ENCODE measurements at regions not wholly inside any gene's neighbourhood (a gene's known extent, or its start where the extent isn't known, plus 50 kb on each side); places are given as distances from the start of the nearest gene placed in this dataset.

DNA sequence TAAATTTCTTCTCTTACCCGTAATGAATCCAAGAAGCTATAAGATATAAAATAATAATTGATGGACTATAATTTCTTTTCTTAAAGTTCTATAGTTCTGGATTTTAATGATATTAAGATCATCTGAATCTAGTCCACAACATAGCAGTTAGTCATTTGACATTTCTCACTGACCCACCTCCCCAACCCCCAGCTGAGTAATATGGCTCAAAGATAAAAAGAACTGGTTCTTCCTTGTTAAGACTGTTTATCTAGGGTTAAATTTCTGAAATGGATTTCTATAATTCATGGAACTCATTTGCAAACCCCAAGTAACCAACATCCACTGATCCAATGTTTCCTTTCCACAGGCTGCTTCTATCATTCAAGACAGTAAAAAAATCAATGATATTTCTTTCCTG is 133.9 kb upstream of the SOX9 start:
- WGBS = 92% methylated on average over 1 of the region's 1 CpG
- no peak overlapping the region for H3K4me3 ChIP-seq (ENCODE audit: low read length)
- no peaks in the 10 kb centered on the region for H3K4me1 ChIP-seq (ENCODE audit: control insufficient read depth, insufficient read depth, low read length)
- intact Hi-C loops (cut with DNase I) = no loop called here
- no peak for DNase-seq
- no peak overlapping the region for H3K27ac ChIP-seq (ENCODE audit: low read length)
- no peaks in the 10 kb centered on the region for H3K27me3 ChIP-seq (ENCODE audit: control insufficient read depth, insufficient read depth)
- no peak for ATAC-seq
- no peaks in the 10 kb centered on the region for H3K9me3 ChIP-seq (ENCODE audit: control insufficient read depth, low read length)

DNA sequence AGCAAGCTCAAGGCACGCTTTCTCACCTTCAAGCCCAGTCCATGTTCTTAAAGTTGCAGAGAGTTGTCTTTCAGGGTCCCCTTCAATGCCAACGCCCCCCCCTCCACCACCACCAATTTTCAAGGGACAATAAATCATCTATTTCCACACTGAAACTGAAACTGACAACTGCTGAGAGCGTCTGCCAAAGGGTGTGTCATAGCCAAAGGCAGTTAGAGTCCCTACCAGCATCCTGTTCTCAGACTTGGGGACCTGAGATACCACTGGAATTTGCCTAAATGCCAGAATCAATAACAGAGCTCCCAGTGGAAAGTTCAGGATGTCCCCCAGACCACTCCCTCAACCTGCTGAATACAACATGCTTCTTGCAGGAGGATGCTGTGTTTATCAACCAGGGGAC is 133.2 kb upstream of the SOX9 start:
- DNase-seq = peak in 2 of 3 donors; percentile 19 to 34
- 36% methylated on average over 3 of the region's 3 CpGs for WGBS
- intact Hi-C loops (cut with DNase I) = no loop called here

DNA sequence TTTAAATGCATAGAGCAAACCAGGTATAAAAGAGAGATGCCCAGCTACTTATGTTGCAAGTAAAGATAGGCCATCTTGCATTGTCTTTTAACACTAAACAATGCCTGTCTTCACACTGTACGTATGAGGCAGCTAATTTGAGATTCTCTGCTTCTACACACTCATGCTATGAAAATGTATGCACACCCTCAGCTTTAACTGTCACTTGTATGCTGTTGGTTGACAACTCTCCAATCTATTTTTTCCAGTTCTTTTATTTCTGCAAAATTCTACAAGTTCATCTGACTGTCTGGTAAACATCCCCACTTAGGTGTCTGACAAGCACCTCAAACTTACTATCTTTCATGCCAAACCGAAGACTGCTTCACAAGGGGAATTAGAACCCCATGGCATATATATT is 131.7 kb upstream of the SOX9 start:
- WGBS = 68% methylated on average over 2 of the region's 2 CpGs
- intact Hi-C loops (cut with DNase I) = no loop called here
- H3K27ac ChIP-seq (ENCODE audit: low read length) = no peak overlapping the region
- H3K27me3 ChIP-seq (ENCODE audit: control insufficient read depth, insufficient read depth) = no peaks in the 10 kb centered on the region
- no peak for DNase-seq
- ATAC-seq = no peak
- H3K4me1 ChIP-seq (ENCODE audit: control insufficient read depth, insufficient read depth, low read length) = no peaks in the 10 kb centered on the region
- no peaks in the 10 kb centered on the region for H3K9me3 ChIP-seq (ENCODE audit: control insufficient read depth, low read length)
- no peak overlapping the region for H3K4me3 ChIP-seq (ENCODE audit: low read length)

More for the DNA sequence above, 133.2 kb upstream of the SOX9 start:
- no peak overlapping the region for H3K4me3 ChIP-seq (ENCODE audit: low read length)
- no peak overlapping the region for H3K27ac ChIP-seq (ENCODE audit: low read length)
- no peaks in the 10 kb centered on the region for H3K9me3 ChIP-seq (ENCODE audit: control insufficient read depth, low read length)
- no peaks in the 10 kb centered on the region for H3K27me3 ChIP-seq (ENCODE audit: control insufficient read depth, insufficient read depth)
- ATAC-seq = peak in 1 of 2 donors; percentile 89
- no peaks in the 10 kb centered on the region for H3K4me1 ChIP-seq (ENCODE audit: control insufficient read depth, insufficient read depth, low read length)

DNA sequence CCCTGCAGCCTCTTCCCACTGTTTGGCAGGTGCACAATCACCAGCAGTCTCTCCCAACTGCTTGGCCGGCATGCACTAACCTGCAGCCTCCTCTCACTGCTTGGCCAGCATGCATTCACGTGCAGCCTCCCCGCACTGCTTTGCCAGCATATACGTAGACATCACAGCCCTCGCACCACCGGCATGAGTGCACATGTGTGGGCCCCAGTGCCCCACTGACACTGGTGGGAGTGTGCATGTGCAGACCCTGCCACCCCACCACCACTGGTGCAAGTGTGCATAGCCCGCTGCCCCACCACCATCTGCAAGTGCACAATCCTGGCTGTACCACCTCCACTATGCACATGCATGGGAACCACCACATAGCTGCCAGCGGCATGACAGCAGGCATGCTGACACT is 127.5 kb upstream of the SOX9 start:
- Histone ChIP-seq H3K27me3 (ENCODE audit: control insufficient read depth, insufficient read depth) (no peaks in the 10 kb centered on the region), H3K4me3 (ENCODE audit: low read length) (no peak overlapping the region), H3K9me3 (ENCODE audit: control insufficient read depth, low read length) (no peaks in the 10 kb centered on the region), H3K4me1 (ENCODE audit: control insufficient read depth, insufficient read depth, low read length) (no peaks in the 10 kb centered on the region), H3K27ac (ENCODE audit: low read length) (no peak overlapping the region)
- ATAC-seq (peak in 1 of 2 donors; percentile 31), DNase-seq (peak in 1 of 3 donors; percentile 36)
- WGBS = 92% methylated on average over 8 of the region's 8 CpGs
- intact Hi-C loops (cut with DNase I) = no loop called here

DNA sequence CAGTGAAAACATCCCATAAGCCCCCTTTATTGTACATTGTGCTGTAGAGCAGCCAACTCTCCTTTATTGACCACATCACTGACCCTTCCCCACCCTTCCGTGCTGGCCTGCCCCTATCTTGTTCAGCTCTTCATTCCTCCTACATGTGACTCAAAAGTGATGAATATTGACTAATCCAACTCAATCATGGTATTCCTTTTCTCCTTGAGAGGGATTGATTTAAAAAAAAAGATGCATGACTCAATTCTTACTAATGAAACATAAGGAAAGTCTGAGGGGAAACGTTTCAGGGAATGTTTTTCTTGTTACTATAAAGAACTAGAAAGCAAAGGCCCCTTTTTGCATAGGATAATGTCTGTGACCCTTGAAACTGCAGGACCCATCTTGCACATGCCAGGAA is 125.2 kb upstream of the SOX9 start:
- Histone ChIP-seq H3K27me3 (ENCODE audit: control insufficient read depth, insufficient read depth) (no peaks in the 10 kb centered on the region), H3K27ac (ENCODE audit: low read length) (no peak overlapping the region), H3K4me3 (ENCODE audit: low read length) (no peak overlapping the region), H3K4me1 (ENCODE audit: control insufficient read depth, insufficient read depth, low read length) (no peaks in the 10 kb centered on the region), H3K9me3 (ENCODE audit: control insufficient read depth, low read length) (no peaks in the 10 kb centered on the region)
- ATAC-seq = no peak
- 64% methylated on average over 2 of the region's 2 CpGs for WGBS
- intact Hi-C loops (cut with DNase I) = no loop called here
- no peak for DNase-seq

DNA sequence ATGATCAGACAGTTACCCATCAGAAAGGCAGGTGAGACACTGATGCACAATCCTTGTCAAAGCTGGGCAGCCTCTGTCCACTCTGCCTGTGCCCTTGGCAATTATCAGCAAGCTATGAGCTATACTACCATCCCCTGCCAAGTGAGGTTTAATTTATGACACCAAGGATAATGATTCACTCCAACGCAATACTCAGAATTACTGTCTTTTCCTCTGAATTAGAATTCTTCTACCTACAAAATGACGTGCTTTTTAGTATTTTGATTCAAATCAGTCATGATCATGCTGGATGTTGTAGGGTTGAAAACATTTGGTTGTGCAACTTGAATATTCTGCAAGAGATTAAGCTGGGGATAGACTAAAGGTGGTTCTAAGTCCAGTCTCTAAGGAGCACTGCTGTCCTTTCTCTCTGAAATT is 116.8 kb upstream of the SOX9 start:
- intact Hi-C loops (cut with DNase I) = no loop called here
- WGBS = 76% methylated on average over 2 of the region's 2 CpGs
- ATAC-seq (no peak), DNase-seq (no peak)
- Histone ChIP-seq H3K9me3 (ENCODE audit: control insufficient read depth, low read length) (no peaks in the 10 kb centered on the region), H3K4me3 (ENCODE audit: low read length) (no peak overlapping the region), H3K27ac (ENCODE audit: low read length) (no peak overlapping the region), H3K27me3 (ENCODE audit: control insufficient read depth, insufficient read depth) (no peaks in the 10 kb centered on the region), H3K4me1 (ENCODE audit: control insufficient read depth, insufficient read depth, low read length) (no peaks in the 10 kb centered on the region)

DNA sequence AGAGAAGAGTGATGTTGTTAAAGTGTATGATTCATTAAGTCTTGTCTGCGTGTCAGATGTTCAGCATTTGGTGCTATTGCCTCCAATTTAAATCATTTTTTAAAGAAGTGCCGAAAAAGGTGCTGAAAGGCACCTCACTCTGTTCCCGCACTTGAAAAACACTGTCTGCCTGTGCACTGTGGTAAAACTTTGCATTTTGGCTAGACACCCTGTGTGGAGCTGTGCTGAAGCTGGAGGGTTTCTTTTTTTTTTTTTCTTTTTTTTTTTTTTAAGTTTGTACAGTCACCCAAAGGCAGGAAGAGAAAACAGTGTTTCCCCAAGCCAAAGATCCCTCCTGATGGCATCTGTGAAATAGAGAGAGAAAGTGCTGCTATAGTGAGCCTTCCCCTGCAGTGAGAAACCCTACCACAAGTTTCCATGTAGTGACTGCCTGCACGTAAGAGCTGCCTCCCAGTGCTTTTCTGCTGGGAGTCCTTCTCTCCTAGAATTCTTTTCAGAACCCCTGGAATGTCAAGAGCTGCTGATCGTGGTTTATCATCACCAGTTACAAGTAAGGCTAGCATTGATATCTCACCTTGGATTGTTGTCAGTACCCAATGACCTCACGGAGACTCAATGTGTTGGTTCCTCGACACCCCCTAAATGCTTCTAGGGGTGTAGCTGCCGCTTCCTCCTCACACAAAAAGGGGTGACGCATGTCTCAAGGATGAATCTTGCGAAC is 116.0 kb upstream of the SOX9 start:
- ATAC-seq = no peak
- Histone ChIP-seq H3K4me3 (ENCODE audit: low read length) (no peak overlapping the region), H3K9me3 (ENCODE audit: control insufficient read depth, low read length) (no peaks in the 10 kb centered on the region), H3K27me3 (ENCODE audit: control insufficient read depth, insufficient read depth) (no peaks in the 10 kb centered on the region), H3K27ac (ENCODE audit: low read length) (no peak overlapping the region), H3K4me1 (ENCODE audit: control insufficient read depth, insufficient read depth, low read length) (no peaks in the 10 kb centered on the region)
- WGBS = 69% methylated on average over 10 of the region's 10 CpGs
- intact Hi-C loops (cut with DNase I) = no loop called here
- DNase-seq = no peak

DNA sequence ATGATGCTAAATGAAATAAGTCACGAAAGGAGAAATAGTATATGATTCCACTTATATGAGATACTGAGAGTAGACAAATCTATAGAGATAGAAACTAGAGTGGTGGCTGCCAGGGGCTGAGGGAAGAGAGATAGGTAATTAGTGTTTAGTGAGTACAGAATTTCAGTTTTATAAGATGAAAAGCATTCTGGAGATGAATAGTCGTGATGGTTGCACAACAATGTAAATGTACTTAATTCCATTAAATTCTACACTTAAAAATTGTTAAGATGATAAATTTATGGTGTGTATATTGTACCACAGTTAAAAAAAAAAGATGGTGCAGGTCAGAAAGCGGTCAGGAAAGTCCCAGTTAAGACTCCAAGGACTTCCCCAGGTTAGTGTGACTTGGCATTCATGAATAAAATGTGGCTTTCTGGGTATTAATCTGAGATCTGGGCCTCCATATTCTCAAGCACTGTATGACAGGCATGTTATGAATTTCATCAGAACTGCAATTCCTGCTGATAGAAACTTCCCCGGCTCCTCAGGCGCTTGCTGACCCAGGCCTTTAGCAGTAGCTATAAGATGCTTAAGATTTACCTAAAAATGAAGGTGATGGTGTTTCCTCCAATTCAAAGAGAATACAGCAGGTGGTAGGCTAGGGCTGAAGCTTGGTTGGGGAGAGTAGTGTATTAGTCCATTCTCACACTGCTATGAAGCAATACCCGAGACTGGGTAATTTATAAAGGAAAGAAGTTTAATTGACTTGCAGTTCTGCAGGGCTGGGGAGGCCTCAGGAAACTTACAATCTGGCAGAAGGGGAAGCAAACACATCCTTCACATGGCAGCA is 115.3 kb upstream of the SOX9 start:
- intact Hi-C loops (cut with DNase I) = no loop called here
- no peak for ATAC-seq
- 71% methylated on average over 6 of the region's 6 CpGs for WGBS

DNA sequence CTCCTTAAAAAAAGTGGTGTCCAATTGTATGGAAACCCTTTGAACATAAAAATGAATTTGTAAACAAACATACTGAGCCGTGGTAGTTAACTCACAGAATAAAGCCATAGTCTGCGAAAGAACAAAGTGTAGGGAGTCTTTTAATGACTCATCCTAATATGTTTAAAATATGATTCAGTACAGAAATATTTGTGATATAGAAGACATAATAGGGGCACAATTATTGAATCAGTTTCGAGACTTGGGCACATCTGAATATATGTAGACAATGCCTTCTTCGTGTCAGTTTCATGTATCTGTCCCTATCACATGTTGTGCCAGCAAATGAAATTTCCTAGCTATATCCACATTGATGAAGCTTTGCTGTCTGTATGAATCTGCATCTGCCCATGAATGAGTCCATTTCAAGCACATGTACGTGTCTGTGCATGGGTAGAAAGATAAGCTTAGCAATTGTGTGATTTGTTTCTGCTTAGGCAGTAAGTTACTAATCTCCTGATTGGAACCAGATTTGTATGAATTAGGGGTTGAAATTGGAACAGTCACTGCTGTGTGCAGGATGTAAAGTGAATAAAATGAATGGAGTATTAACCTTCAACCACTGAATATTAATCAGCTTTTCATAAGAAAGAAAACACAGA is 112.5 kb upstream of the SOX9 start:
- intact Hi-C loops (cut with DNase I) = no loop called here
- ATAC-seq = no peak

More for the DNA sequence above, 115.3 kb upstream of the SOX9 start:
- Histone ChIP-seq H3K27ac (ENCODE audit: low read length) (no peak overlapping the region), H3K4me1 (ENCODE audit: control insufficient read depth, insufficient read depth, low read length) (no peaks in the 10 kb centered on the region), H3K27me3 (ENCODE audit: control insufficient read depth, insufficient read depth) (no peaks in the 10 kb centered on the region), H3K9me3 (ENCODE audit: control insufficient read depth, low read length) (no peaks in the 10 kb centered on the region), H3K4me3 (ENCODE audit: low read length) (no peak overlapping the region)
- no peak for DNase-seq

DNA sequence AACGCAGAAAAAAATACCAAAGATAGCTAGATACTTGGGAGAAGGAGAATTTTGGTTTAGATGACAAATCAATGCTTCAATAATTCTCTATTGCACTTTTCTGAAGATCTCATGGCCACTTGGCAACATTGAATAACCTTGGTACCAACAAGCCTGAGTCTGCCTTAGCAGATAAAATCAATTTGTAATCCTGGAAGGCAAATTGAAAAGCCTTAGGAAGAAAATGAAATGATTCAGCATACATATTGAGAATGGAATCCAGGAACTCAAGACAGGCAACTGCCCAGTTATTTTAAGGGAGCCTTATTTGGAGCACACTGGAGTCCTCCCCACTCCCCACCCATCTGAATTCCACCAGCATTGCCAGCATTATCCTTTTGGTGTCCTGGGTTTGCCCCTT is 109.3 kb upstream of the SOX9 start:
- intact Hi-C loops (cut with DNase I) = no loop called here
- ATAC-seq = no peak

More for the DNA sequence above, 112.5 kb upstream of the SOX9 start:
- H3K27ac ChIP-seq (ENCODE audit: low read length) = no peak overlapping the region
- 65% methylated on average over 5 of the region's 5 CpGs for WGBS
- no peaks in the 10 kb centered on the region for H3K27me3 ChIP-seq (ENCODE audit: control insufficient read depth, insufficient read depth)
- no peaks in the 10 kb centered on the region for H3K4me1 ChIP-seq (ENCODE audit: control insufficient read depth, insufficient read depth, low read length)
- H3K4me3 ChIP-seq (ENCODE audit: low read length) = no peak overlapping the region
- no peaks in the 10 kb centered on the region for H3K9me3 ChIP-seq (ENCODE audit: control insufficient read depth, low read length)
- no peak for DNase-seq

DNA sequence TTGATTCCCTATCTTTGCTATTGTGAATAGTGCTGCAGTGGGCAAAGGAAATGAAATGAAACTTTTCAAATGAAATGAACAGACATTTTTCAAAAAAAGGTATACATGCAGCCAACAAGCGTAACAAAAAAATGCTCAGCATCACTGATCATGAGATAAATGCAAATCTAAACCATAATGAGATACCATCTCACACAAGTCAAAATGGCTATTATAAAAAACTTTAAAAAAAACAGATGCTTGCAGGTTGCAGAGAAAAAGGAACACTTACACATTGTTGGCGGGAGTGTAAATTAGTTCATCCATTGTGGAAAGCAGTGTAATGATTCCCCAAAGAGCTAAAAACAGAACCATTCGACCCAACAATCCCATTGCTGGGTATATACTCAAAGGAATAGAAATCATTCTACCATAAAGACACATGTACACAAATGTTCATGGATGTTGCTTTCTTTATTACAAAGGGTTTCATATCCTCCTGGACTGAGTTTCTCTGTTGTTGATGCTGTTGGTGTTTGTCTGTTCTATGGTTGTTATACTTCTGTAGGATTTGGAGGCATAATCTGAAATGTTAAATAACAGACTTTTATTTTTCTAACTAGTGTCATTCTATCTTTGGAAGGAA is 99.3 kb upstream of the SOX9 start:
- Histone ChIP-seq H3K4me1 (ENCODE audit: control insufficient read depth, insufficient read depth, low read length) (no peaks in the 10 kb centered on the region), H3K9me3 (ENCODE audit: control insufficient read depth, low read length) (no peaks in the 10 kb centered on the region), H3K27me3 (ENCODE audit: control insufficient read depth, insufficient read depth) (no peaks in the 10 kb centered on the region), H3K27ac (ENCODE audit: low read length) (no peak overlapping the region), H3K4me3 (ENCODE audit: low read length) (no peak overlapping the region)
- 86% methylated on average over 3 of the region's 3 CpGs for WGBS
- intact Hi-C loops (cut with DNase I) = no loop called here
- no peak for ATAC-seq
- DNase-seq = no peak

More for the DNA sequence above, 109.3 kb upstream of the SOX9 start:
- Histone ChIP-seq H3K27ac (ENCODE audit: low read length) (no peak overlapping the region), H3K27me3 (ENCODE audit: control insufficient read depth, insufficient read depth) (no peaks in the 10 kb centered on the region), H3K9me3 (ENCODE audit: control insufficient read depth, low read length) (no peaks in the 10 kb centered on the region), H3K4me3 (ENCODE audit: low read length) (no peak overlapping the region), H3K4me1 (ENCODE audit: control insufficient read depth, insufficient read depth, low read length) (no peaks in the 10 kb centered on the region)
- no peak for DNase-seq
- 84% methylated on average over 1 of the region's 1 CpG for WGBS
